Stimulated activated CD4-positive, alpha-beta T cell treated with anti-CD3 and anti-CD28 coated beads, Interleukin-2, amount 100 ng/mL, for 48 hours (primary cell): ENCODE measurements at regions not wholly inside any gene's neighbourhood (a gene's known extent, or its start where the extent isn't known, plus 50 kb on each side); places are given as distances from the start of the nearest gene placed in this dataset.

ENCODE experiments used
- DNase-seq, 2 donors: peaks; one replicate each; pipeline ENCODE4 v3.0.0-alpha.2; 2020

- DNase-seq = no peak
Observed at GRCh38 chr1:8078176-8078671, 52.1 kb upstream of the ERRFI1 start.

- DNase-seq = no peak
Observed at GRCh38 chr1:8077602-8078001, 51.5 kb upstream of the ERRFI1 start.

- DNase-seq = no peak
Observed at GRCh38 chr1:8077120-8077573, 51.0 kb upstream of the ERRFI1 start.

- DNase-seq = no peak
Observed at GRCh38 chr1:8076176-8076575, 50.1 kb upstream of the ERRFI1 start.
